GM23248 (cell line): ENCODE measurements at regions not wholly inside any gene's neighbourhood (a gene's known extent, or its start where the extent isn't known, plus 50 kb on each side); places are given as distances from the start of the nearest gene placed in this dataset.

Source experiments
- EZH2 ChIP-seq: fragments of 200-600 bp; sonication (generic); IDR thresholded peaks from 2 replicates; pipeline ENCODE4 v1.6.1; 2018; ENCODE audit warnings: antibody characterized with exemption, mild to moderate bottlenecking; ENCODE audit not compliant: insufficient read depth, poor library complexity, severe bottlenecking
- EZH2phosphoT487 ChIP-seq: fragments of 200-600 bp; sonication (generic); IDR thresholded peaks from 2 replicates; pipeline ENCODE4 v1.6.1; 2018; ENCODE audit warnings: antibody characterized with exemption, moderate library complexity, mild to moderate bottlenecking, low read depth; ENCODE audit not compliant: insufficient read depth

GRCh38 chr12:131466932-131467331 lies 244.0 kb upstream of the SFSWAP start:
- TF ChIP-seq EZH2 (no peak), EZH2phosphoT487 (no peak)
